Small intestine (tissue), 7 donors: ENCODE measurements at regions not wholly inside any gene's neighbourhood (a gene's known extent, or its start where the extent isn't known, plus 50 kb on each side); places are given as distances from the start of the nearest gene placed in this dataset.
A peak's percentile ranks its signal among the peaks of the same experiment; 100 is the strongest.

Experiments used
- DNase-seq, 2 donors: peaks; one replicate each; pipeline versions ENCODE4 v3.0.0 to v3.0.0-alpha.2; 2013
- FAIRE-seq: peaks from 2 replicates; lab custom pipeline; 2012; peaks lifted over from hg19 to GRCh38; lab: Jason Lieb, UNC
- H3K27ac ChIP-seq, 3 donors: one replicate each; pipeline ENCODE4 v1.5.1; 2013; ENCODE audit warnings: low read length in 2 of 3, mild to moderate bottlenecking in 2 of 3, control low read depth in 1 of 3, inconsistent platforms in 1 of 3, low read depth in 1 of 3, moderate library complexity in 1 of 3
- H3K27me3 ChIP-seq, 3 donors: one replicate each; pipeline ENCODE4 v1.6.1; 2013; ENCODE audit warnings: low read length in 3 of 3, inconsistent platforms in 1 of 3; ENCODE audit not compliant: control insufficient read depth in 3 of 3, insufficient read depth in 3 of 3
- H3K36me3 ChIP-seq, 3 donors: one replicate each; pipeline ENCODE4 v1.6.1; 2013; ENCODE audit warnings: low read length in 3 of 3, inconsistent platforms in 1 of 3, low read depth in 1 of 3, mild to moderate bottlenecking in 1 of 3, moderate library complexity in 1 of 3; ENCODE audit not compliant: control insufficient read depth in 3 of 3, insufficient read depth in 2 of 3
- H3K4me1 ChIP-seq, 3 donors: one replicate each; pipeline ENCODE4 v1.6.1; 2013; ENCODE audit warnings: low read length in 2 of 3, inconsistent platforms in 1 of 3, low read depth in 1 of 3, mild to moderate bottlenecking in 1 of 3, moderate library complexity in 1 of 3; ENCODE audit not compliant: control insufficient read depth in 3 of 3, insufficient read depth in 2 of 3
- H3K4me3 ChIP-seq, 3 donors: one replicate each; pipeline ENCODE4 v1.5.1; 2013; ENCODE audit warnings: low read length in 3 of 3, control low read depth in 1 of 3, inconsistent platforms in 1 of 3, low read depth in 1 of 3, mild to moderate bottlenecking in 1 of 3, moderate library complexity in 1 of 3
- H3K9me3 ChIP-seq, 2 donors: one replicate each; pipeline ENCODE4 v1.6.1; 2013; ENCODE audit warnings: low read depth in 1 of 2, low read length in 1 of 2; ENCODE audit not compliant: control insufficient read depth in 2 of 2, insufficient read depth in 1 of 2
- WGBS, 3 donors: extraction: QIAGEN DNeasy Blood & Tissue Kit; methylation state at CpG; one replicate each; pipeline ENCODE4 v1.1.7; 2013; 5-methylcytosine and 5-hydroxymethylcytosine counted together
- donor health status: healthy with polysubstance abuse.
- donor health status: control.
- donor health status: control.
- donor health status: Bipolar disorder and iron deficiency.
- donor health status: healthy.

DNA sequence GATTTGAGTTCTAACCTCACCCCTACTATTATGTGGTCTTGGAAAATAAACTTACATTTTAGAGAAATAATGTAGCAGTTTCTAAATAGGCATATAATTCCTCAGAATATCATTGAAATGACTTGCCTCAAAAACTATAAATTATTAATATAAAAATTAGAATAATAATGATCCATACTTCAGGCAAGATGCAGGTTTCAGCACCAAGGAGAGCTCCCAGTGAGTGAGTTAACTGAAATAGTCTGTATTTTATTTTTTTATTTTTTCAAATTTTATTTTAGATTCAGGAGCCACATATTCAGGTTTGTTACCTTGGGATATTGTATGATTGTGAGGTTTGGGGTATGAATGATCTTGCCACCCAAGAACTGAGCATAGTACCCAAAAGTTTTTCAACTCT lies 472.2 kb upstream of the DCC start:
- no peaks in the 10 kb centered on the region for H3K27me3 ChIP-seq
- DNase-seq (peak in 1 of 2 donors; percentile 6), FAIRE-seq (no peak)
- no peaks in the 10 kb centered on the region for H3K36me3 ChIP-seq
- no peak overlapping the region for H3K27ac ChIP-seq
- H3K9me3 ChIP-seq = peaks cover 0 to 5% of the 10 kb centered on the region in 2 donors
- H3K4me3 ChIP-seq = no peak overlapping the region
- H3K4me1 ChIP-seq = no peaks in the 10 kb centered on the region

DNA sequence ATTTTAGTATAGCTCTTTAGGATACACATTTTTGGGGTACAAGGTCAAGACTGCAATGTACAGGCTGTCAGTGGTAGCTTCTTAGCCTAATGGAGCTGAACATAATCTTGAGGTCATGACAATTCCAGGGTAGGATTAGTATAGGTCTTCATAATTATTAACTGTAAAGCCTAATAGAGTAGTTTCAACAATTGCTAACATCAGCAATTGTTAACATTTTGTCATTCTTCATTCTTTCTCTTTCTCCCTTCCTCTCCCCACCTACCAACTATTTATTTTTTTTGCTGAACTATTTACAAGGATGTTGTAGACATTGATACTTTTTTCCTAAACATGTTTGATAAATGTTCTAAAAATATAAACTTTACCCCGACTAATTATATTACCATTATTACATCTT lies 461.3 kb upstream of the DCC start:
- peaks cover 0 to 10% of the 10 kb centered on the region in 2 donors for H3K9me3 ChIP-seq
- 76 to 86% (median 85%) methylated on average over 1 of the region's 1 CpG for WGBS, 3 donors
- no peaks in the 10 kb centered on the region for H3K36me3 ChIP-seq
- no peaks in the 10 kb centered on the region for H3K27me3 ChIP-seq
- FAIRE-seq (no peak), DNase-seq (no peak)
- H3K4me1 ChIP-seq = no peaks in the 10 kb centered on the region
- H3K4me3 ChIP-seq = no peak overlapping the region
- H3K27ac ChIP-seq = no peak overlapping the region

DNA sequence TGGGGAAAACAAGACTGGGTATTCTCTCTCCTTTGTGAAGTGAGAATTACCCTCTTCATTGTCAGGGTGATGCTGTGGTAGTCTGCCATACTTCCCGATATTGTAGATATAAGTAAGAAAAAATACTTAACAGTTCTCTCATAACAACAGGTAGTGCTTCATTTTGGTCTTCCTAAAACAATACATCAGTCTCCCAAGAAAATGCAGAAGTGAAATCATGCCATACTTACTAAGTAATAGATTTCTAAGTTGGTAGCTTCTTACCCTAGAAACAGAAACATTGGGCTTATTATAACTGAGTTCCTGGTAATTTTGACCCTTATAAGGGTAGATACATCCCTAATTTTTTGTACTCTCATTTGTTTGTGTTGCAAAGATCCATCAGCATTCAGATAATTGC lies 460.7 kb upstream of the DCC start:
- no peak for FAIRE-seq
- Histone ChIP-seq H3K27ac (no peak overlapping the region), H3K9me3 (peaks cover 0 to 13% of the 10 kb centered on the region in 2 donors), H3K27me3 (no peaks in the 10 kb centered on the region), H3K4me3 (no peak overlapping the region), H3K4me1 (no peaks in the 10 kb centered on the region), H3K36me3 (no peaks in the 10 kb centered on the region)
- WGBS, 3 donors = 79 to 93% (median 88%) methylated on average over 1 of the region's 1 CpG
- no peak for DNase-seq

DNA sequence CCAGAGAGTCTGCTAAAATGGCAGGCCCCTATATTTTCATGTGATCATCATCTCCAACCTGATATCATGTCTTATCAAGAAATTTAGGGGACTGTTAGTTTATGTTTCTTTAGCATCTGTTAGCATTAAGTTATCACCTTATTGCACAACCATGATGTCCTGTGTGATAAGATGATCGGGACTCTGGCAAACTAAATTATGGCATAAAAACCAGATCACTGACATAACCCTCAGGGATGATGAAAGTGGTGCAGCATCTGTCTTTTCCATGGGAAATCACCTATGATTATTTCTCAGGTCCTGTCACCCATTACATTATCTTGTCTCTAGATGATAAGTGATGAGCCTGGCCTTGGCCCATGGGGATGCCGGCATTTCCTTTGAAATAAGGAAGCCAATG lies 458.6 kb upstream of the DCC start:
- FAIRE-seq (no peak), DNase-seq (no peak)
- H3K27me3 ChIP-seq = no peaks in the 10 kb centered on the region
- no peaks in the 10 kb centered on the region for H3K4me1 ChIP-seq
- no peak overlapping the region for H3K4me3 ChIP-seq
- H3K27ac ChIP-seq = no peak overlapping the region
- H3K36me3 ChIP-seq = no peaks in the 10 kb centered on the region
- peaks cover 0 to 6% of the 10 kb centered on the region in 2 donors for H3K9me3 ChIP-seq
- 59 to 88% (median 71%) methylated on average over 2 of the region's 2 CpGs for WGBS, 3 donors

DNA sequence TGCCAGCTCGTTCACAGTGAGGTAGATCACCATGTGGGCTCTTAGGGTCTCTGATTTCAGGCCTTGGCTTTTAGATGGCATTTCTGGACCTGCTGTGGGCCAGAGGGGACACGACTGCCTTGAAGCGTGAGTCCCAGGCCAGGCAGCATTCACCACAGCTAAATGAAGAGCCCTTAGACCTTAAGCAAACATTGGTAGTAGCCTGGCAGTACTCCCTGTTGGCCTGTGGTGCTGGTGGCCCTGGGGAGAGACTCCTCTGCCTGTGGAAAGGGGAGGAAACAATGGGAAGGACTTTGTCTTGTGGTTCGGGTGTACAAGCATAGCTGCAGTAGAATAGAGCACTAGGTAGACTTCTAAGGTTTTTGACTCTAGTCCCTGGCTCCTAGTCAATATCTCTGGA lies 456.0 kb upstream of the DCC start:
- FAIRE-seq (no peak), DNase-seq (no peak)
- H3K9me3 ChIP-seq = peaks cover 0 to 6% of the 10 kb centered on the region in 2 donors

DNA sequence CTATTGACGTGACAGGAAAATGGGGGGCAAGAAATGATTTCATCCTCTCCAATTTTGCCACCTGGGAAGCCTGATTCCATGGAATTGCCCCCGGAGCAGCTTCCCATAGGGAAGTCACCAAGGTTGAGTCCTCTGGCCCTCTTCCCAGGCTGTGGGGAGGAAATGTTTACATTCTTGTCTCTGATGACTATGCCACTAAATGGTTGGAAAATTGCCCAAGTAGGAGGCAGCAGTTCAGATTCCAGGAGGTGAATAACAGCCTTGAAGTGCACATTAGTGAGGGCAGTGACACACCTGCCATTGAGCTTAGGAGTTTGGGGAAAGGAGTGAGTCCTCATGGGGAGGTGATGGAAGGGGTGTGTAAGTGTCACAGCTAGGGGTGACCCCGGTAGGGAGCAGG lies 449.2 kb upstream of the DCC start:
- FAIRE-seq (no peak), DNase-seq (peak in 1 of 2 donors; percentile 90)
- Histone ChIP-seq H3K9me3 (peaks cover 0 to 3% of the 10 kb centered on the region in 2 donors), H3K27ac (no peak overlapping the region), H3K4me1 (no peaks in the 10 kb centered on the region), H3K4me3 (no peak overlapping the region), H3K36me3 (no peaks in the 10 kb centered on the region), H3K27me3 (no peaks in the 10 kb centered on the region)
- WGBS, 3 donors = 12 to 49% (median 20%) methylated on average over 3 of the region's 3 CpGs

More for the DNA sequence above, 456.0 kb upstream of the DCC start:
- H3K27ac ChIP-seq = no peak overlapping the region
- 56 to 81% (median 74%) methylated on average over 4 of the region's 4 CpGs for WGBS, 3 donors
- H3K36me3 ChIP-seq = no peaks in the 10 kb centered on the region
- H3K4me3 ChIP-seq = no peak overlapping the region
- H3K27me3 ChIP-seq = no peaks in the 10 kb centered on the region
- H3K4me1 ChIP-seq = no peaks in the 10 kb centered on the region

DNA sequence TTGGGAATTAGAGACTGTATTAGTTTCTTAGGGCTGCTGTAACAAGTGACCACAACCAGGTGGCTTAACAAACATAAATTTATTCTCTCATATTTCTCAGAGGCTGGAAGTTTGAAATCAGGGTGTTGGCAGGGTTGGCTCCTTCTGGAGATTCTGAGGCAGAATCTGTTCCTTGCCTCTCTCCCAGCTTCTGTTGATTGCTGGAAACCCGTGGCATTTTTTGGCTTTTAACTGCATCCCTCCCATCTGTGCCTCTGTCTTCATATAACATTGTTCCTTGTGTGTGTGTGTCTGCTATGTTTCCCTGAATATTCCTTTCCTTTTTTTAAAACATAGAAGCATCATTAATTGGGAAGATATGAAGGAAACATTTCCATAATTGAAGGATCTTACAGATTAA lies 448.1 kb upstream of the DCC start:
- DNase-seq (no peak), FAIRE-seq (no peak)
- Histone ChIP-seq H3K4me1 (no peaks in the 10 kb centered on the region), H3K36me3 (no peaks in the 10 kb centered on the region), H3K27me3 (no peaks in the 10 kb centered on the region), H3K9me3 (peaks cover 0 to 3% of the 10 kb centered on the region in 2 donors), H3K4me3 (no peak overlapping the region), H3K27ac (no peak overlapping the region)
- WGBS, 3 donors = 53 to 82% (median 64%) methylated on average over 1 of the region's 1 CpG

DNA sequence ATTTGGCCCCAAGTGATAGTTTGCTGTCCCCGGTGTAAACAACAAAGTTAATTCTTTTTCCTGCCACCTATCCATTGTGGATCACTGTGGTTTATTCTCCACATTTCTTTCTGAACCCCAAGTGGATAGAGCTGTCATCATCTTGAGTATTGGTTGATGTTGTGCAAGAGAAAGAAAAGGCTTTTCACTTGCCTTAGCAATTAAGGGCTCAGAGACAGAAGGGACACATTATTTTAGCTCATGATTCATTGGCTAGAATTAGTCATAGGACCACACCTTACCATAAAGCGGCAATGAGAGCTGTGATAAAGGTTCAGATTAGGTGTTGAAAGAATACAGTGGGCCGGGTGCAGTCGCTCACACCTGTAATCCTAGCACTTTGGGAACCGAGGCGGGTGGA lies 442.1 kb upstream of the DCC start:
- FAIRE-seq (no peak), DNase-seq (peak in 1 of 2 donors; percentile 80)
- Histone ChIP-seq H3K4me3 (no peak overlapping the region), H3K36me3 (no peaks in the 10 kb centered on the region), H3K27me3 (no peaks in the 10 kb centered on the region), H3K9me3 (no peaks in the 10 kb centered on the region), H3K27ac (no peak overlapping the region), H3K4me1 (no peaks in the 10 kb centered on the region)
- WGBS, 3 donors = 13 to 70% (median 44%) methylated on average over 6 of the region's 6 CpGs
